CD4-positive, alpha-beta T cell treated with Interleukin-17A for 4 hours (primary cell): ENCODE measurements at regions not wholly inside any gene's neighbourhood (a gene's known extent, or its start where the extent isn't known, plus 50 kb on each side); places are given as distances from the start of the nearest gene placed in this dataset.
"Not testable (repeated sequence)": the region's sequence is repeated elsewhere in the genome, so short reads cannot be mapped to it uniquely, and the experiment has no call there.

ENCODE experiments used
- DNase-seq: peaks from one replicate; pipeline ENCODE4 v3.0.0-alpha.2; 2020; ENCODE audit warnings: mixed read lengths

GRCh38 chr1:157460381-157460780 is 91.9 kb downstream of the FCRL5 start:
- no peak for DNase-seq

- no peak for DNase-seq
Observed at GRCh38 chr1:157457279-157457678, 95.0 kb downstream of the FCRL5 start.

DNA sequence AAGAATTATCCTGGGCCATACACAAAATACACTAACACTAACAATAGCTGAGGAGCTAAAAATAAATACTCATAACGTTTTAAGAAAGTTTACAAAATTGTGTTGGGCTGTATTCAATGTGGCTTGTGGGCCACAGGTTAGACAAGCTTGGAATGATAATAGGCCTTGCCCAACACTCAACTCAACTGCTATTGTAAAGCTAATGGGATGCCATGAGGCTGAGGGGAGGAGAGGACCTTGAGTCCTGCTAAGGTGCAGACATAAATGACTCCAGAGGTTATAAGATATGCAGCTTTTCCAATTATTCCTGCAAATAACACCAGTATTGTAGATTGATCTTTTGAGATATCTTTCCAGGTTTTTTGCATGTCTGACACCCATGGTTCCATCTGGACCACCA is 97.0 kb downstream of the FCRL5 start:
- no peak for DNase-seq

- no peak for DNase-seq
Observed at GRCh38 chr1:157450106-157450505, 102.2 kb downstream of the FCRL5 start.

DNA sequence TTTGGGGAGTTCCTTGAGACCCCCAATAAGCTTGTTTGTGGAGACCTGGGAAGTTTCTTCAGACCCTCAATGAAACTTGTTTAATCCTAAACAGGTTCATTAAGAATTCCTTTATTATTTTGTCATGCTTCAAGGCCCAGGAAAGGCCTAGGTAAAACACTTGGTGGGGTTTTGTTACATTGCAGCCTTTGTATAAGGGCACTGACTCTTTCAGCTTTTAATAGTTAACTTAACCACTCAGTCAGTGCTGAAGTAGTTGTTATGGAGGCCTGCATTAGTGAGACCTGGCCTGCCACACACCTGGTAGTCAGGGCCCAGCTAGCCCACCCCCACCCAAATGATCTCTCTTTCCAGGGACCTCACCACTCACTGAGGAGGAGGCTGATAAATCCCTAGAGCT is 103.7 kb downstream of the FCRL5 start:
- no peak for DNase-seq

- not testable (repeated sequence) for DNase-seq
Observed at GRCh38 chr1:157446356-157446755, 106.0 kb downstream of the FCRL5 start.

DNA sequence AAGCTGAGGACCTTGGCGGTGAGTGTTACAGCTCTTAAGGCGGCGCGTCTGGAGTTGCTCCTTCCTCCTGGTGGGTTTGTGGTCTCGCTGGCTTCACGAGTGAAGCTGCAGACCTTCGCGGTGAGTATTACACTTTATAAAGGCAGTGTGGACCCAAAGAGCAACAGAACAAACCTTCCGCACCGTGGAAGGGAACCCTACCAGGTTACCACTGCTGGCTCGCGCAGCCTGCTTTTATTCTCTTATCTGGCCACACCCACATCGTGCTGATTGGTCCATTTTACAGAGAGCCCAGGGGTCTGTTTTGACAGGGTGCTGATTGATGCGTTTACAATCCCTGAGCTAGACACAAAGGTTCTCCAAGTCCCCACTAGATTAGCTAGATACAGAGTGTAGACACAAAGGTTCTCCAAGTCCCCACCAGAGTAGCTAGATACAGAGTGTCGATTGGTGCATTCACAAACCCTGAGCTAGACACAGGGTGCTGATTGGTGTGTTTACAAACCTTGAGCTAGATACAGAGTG is 106.6 kb downstream of the FCRL5 start:
- not testable (repeated sequence) for DNase-seq

- DNase-seq = no peak
Observed at GRCh38 chr1:157442065-157442464, 110.2 kb downstream of the FCRL5 start.

GRCh38 chr1:157439302-157439954 is 112.9 kb downstream of the FCRL5 start:
- no peak for DNase-seq

GRCh38 chr1:157438613-157439012 is 113.7 kb downstream of the FCRL5 start:
- no peak for DNase-seq

DNA sequence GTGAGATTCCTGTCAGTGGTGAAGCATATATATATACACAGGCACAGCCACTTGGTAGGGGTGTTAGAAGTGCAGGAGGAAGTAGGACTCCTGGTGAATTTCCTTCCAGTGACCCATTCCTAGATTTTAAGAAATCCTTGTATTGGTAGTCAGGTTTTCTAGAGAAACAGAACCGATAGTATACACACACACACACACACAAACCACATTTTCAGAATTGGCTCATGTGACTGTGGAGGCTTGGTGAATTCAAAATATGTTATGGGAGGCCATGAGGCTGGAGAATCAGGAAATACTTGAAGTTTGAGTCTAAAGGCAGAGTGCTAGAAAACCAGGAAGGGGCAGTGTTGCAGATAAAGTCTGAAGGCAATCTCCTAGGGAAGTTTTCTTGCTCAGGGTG is 114.2 kb downstream of the FCRL5 start:
- no peak for DNase-seq

DNA sequence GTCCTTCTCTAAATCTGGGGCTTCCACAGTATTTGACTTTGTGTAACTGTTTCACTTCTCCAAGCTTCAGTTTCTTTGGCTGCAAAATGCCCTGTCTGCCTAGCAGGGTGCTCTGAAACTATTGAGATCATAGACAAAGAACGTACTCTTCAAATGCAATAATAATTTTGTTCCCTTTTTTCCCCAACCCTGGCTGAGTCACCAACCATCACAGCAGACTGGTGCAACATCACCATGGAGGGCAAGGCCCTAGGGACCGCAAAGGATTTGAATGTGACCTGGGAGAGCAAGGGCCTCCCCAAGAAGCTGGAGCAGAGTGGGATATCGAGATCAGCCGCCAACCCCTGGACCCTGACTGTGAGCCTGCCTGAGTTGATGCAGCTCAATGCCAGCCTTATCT is 115.0 kb downstream of the FCRL5 start:
- DNase-seq = no peak

DNA sequence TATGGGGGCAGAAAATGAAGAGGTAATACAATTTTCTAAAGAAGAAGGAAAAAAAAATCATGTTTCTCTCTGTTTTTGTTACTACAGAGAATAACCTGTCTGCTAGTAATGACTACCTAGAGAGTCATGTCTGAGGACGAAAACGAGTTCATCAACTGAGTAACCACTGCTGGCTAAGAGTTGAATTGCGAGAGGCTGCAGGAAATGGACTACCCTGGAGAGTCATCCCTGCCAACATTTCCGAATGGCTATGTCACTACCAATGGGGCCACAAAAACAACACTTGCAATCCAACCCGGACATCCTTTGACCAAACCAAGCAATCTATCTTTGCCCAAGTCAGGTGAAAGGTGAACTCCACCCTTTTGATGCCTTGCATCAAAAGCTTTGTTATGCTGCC is 120.6 kb downstream of the FCRL5 start:
- no peak for DNase-seq

- no peak for DNase-seq
Observed at GRCh38 chr1:157429601-157430240, 122.6 kb downstream of the FCRL5 start.

DNA sequence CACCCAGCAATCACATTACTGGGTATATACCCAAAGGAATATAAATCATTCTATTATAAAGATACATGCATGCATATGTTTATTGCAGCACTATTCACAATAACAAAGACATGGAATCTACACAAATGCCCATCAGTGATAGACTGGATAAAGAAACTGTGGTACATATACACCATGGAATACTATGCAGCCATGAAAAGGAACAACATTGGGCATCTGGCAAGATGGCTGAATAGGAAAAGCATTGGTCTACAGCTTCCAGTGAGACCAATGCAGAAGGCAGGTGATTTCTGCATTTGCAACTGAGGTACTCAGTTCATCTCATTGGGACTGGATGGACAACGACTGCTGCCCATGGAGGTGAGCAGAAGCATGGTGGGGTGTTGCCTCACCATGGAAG is 128.6 kb downstream of the FCRL5 start:
- not testable (repeated sequence) for DNase-seq

GRCh38 chr1:157419845-157420542 is 132.3 kb downstream of the FCRL5 start:
- no peak for DNase-seq

GRCh38 chr1:157418659-157419058 is 133.7 kb downstream of the FCRL5 start:
- no peak for DNase-seq

DNA sequence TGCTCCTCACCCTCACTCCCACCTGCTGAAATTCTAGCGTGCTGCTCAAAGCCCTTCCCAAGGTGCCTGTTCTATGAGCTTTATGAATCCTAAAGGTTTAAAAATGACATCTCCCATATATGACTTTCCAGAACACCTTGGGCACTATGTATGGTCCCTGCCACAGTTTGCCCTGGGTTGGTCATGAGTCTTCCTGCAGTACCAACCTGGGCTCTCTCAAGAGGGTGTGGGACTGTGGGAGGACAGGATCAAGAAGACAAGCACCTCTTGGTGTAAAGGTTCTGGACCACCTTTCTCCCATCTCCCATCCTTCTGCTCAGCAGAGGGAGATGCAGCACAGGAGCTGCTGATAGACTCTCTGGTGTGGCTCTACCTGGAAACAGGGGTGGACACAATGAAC is 134.1 kb downstream of the FCRL5 start:
- DNase-seq = no peak

- no peak for DNase-seq
Observed at GRCh38 chr1:157415661-157416060, 136.7 kb downstream of the FCRL5 start.

GRCh38 chr1:157412308-157412707 is 140.0 kb downstream of the FCRL5 start:
- no peak for DNase-seq

- no peak for DNase-seq
Observed at GRCh38 chr1:157411769-157412168, 140.5 kb downstream of the FCRL5 start.

DNA sequence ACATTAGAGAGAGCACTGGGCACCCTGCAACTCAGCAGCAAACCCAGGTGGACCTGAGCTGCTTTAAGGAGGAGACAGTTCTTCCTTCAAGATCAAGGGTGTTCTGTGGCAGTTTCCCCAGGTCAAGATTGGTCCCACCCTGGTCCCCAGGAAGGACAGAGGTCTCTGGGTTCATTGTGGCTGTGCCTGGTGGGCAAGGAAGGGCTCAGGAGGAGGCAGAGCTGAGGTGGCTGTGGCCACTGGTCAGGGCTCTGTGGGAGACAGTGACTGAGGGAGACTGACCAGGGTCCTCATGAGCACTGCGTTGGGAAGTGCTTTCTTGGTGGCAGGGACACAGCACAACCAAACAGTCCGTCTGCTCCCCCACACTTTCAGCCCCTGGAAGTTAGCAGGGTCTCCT is 141.3 kb downstream of the FCRL5 start:
- no peak for DNase-seq

DNA sequence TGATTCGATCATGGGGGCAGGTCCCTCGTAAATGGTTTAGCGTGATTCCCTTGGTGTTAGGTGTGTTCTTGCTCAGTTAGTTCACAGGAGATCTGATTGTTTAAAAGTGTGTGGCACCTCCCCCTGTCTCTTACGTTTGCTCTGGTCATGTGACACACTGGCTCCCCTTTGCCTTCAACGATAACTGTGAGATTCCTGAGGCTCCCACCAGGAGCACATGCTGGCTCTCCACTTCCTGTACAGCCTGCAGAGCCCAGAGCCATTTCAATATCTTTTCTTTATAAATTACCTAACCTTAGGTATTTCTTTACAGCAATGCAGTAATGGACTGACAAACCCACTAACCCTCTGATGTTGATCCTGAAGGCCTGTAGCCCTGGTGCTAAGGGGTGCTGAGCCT is 141.9 kb downstream of the FCRL5 start:
- no peak for DNase-seq

DNA sequence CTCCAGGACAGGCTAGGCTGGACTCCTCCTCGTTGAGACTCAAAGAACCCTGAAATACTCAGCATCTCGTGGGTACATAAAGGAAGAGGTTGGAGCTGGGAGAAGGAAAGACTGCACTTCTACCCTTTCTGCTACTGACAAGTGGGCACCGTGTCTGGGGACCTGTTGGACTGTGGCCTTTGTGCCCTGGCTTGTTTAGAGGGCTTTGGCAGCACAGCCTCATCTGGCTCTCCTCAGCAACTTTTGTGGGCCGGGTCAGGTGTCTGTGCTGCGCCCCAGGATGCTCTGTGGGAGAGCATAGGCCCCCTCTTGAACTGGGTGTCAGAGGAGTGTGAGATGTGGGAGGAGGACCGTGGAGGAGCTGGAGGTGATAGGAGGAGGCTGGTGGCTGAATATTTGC is 142.4 kb downstream of the FCRL5 start:
- no peak for DNase-seq
